HT1080 (cell line): ENCODE measurements at regions not wholly inside any gene's neighbourhood (a gene's known extent, or its start where the extent isn't known, plus 50 kb on each side); places are given as distances from the start of the nearest gene placed in this dataset.
"Not testable (repeated sequence)": the region's sequence is repeated elsewhere in the genome, so short reads cannot be mapped to it uniquely, and the experiment has no call there.

Source experiments
- DNase-seq: peaks from one replicate; pipeline ENCODE4 v3.0.0-alpha.2; 2015; ENCODE audit warnings: low read depth

GRCh38 chr6:84356907-84357306 lies 129.5 kb upstream of the CEP162 start:
- DNase-seq = no peak

DNA sequence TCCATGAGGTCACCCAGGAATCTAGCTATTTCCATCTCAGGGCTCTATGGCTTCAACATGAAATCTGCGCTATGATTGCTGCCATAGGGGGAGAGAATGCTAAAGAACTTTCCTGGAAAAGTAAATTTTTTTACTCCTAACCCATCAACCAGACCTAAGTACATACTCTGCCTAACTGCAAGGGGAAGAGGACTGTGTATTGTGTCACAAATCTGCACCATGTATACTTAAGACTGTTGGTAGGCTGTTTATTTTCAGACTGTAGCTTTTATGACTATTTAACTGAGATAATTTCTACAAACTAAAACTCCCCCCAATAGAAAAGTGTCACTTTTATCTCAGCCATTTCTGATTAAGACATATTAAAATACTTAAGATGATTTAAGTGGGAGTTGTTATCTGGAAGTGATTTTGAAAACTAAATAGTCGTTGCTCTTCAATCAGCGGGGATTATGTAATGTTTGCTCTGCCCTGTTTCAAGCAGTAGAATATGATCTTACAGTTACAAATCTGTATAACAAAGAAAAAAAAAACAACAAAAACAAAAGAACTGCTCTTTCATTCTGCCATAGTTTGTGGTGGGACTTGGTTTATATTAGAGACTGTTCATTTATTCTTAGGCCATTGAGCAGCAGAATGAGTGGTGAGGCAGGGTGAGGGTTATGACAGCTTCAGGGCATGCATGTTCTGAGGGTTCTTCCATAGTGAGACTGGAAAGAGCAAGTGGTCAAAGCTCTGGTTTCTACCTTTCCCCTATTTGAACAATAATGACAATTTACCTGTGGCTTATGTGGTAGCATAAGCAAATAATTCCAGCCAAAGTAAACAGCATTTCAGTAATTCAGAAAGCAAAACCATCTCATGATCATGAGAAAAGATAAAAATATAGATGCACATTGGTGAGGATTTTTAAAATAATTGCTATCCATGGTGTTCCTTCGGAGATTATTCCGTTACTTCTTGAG lies 126.3 kb upstream of the CEP162 start:
- DNase-seq = no peak

GRCh38 chr6:84350397-84350796 lies 123.0 kb upstream of the CEP162 start:
- DNase-seq = no peak

GRCh38 chr6:84349542-84349941 lies 122.1 kb upstream of the CEP162 start:
- DNase-seq = no peak

DNA sequence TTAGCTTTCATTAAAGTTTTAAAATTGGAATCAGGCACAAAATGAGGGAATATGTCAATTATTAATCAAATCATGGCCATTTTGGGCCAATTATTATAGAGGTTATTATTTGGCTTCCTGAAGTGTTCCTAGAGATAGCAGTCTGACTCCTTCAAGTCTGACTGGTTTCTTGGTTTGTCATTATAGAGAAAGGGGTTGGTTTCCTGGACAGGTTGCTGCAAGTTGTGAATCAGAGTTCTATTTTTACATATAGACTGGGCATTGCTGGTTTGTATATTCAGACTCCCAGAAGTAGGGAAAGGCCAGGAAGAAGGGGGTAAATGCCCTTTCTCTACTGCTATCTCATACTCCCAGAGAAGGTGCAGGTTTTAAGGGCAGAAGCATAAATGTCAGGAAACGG lies 121.4 kb upstream of the CEP162 start:
- DNase-seq = peak; percentile 32

DNA sequence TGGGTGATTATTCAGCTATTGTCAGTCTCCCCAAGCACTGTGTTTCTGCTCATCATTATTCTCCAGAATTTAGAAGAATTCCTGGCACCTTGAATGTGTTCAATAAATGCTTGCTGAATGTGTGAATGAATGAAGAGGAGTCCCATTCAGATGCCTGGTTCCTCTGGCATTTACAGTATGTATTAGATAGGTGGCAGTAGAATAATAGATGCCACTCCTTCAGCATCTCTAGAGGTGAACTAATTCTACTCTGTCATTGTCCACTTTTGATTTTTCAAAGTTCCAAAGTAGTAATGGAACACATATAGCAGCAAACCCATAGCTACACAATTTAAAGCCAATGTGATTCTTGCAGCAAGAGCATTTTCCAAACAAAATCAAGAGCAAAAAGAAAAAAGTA lies 118.9 kb upstream of the CEP162 start:
- DNase-seq = no peak

DNA sequence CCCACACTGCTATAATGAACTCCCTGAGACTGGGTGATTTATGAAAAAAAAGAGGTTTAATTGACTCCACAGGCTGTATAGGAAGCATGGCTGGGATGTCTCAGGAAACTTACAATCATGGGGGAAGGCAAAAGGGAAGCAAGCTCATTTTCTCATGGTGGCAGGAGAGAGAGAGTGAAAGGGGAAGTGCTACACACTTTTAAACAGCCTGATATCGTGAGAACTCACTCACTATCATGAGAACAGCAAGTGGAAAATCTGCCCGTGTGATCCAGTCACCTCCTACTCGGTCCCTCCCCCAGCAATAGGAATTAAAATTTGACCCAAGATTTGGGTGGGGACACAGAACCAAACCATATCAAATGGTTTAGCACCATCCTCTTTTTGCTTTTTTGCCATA lies 116.6 kb upstream of the CEP162 start:
- no peak for DNase-seq

GRCh38 chr6:84340422-84340821 lies 113.0 kb upstream of the CEP162 start:
- DNase-seq = peak; percentile 51

DNA sequence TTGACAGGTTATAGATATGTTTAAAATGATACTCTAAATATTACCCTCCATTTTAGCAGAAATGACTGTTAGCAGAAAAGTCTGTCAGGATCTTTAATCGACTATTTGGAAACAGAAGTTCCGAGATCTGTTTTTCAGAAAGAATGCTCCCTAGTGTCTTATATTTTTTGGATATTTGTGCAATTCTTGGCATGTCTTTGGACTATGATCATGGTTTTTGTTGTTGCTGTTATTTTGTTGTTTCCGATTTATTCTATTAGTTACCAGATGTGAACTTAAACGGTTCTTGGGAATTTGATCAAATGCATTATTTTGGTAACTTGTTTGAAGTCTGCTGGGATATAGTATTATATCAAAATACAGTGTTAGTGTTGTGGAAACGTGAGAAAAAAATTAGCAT lies 106.4 kb upstream of the CEP162 start:
- DNase-seq = no peak

DNA sequence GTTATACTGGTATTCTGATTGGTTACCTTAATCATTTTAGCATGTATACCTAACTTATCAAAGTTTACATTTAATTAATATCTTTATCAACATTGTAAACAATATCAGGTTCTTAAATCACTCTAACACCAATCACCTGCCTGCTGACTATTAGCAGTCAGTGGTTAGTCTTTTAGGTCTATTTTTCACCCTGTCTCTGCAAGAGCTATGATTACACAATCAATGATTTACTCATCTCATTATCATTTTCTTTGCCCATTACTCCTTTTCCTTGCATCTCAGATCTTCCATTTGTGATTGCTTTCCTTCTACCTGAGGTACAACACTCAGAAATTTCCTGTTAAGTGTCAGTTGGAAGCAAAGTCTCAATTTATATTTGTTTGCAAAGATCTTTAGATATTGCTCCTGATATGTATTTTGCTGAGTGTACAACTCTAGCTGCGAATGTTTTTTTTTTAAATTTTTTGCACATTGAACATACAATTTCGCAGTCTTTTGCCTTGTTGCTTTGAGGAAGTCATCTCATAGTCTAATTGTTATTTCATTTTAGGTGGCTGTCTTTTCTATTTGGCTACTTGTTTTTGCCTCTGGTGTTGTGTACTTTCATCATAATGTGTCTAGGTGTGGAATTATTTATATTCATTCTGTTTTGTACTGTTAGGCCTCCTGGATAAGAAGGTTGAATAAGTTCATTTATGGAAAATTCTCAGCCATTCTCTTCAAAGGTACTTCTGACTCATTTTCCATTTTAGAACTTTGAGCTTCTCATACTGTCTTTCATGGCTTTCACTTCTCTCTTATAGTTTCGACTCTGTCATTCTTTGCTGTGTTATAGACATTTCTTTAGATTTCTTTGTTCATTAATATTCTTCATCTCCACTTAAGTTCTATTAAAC lies 104.9 kb upstream of the CEP162 start:
- no peak for DNase-seq

GRCh38 chr6:84330325-84330724 lies 102.9 kb upstream of the CEP162 start:
- no peak for DNase-seq

DNA sequence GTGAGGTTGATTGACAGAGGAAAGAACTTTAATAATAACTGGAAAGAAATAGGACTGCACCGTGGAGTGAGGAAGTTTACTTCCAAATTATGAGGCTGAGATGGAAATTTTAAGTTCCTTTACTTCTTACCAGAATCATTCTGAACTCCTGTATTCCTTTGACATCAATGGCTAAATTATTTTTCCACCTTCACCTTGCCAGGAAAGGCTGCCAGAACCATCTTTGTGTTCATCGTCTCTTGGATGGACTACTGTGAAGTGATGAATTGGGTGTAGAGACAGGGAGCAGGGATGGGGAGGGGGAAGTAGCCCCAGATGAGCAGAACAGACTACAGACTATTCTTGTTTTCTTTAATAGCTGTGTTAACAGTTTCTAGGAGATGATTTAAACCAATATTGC lies 102.1 kb upstream of the CEP162 start:
- no peak for DNase-seq

GRCh38 chr6:84329077-84329476 lies 101.6 kb upstream of the CEP162 start:
- no peak for DNase-seq

DNA sequence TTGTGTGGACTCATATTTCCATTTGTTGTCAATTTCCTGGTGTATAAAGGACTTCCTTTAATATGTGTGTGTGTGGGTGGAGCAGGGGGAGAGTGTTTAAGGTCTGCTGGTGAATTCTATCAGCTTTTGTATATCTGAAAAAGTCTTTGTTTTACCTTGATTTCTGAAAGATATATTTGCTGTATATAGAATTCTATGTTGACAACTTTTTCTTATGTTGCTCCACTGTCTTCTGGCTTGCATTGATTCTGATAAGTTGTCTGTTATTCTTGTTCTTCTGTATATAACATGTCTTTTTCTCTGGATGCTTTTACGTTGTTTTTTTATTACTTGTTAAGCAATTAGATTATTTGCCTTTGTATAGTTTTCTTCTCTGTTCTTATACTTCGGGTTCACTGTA lies 90.0 kb upstream of the CEP162 start:
- DNase-seq = no peak

GRCh38 chr6:84314377-84314898 lies 87.0 kb upstream of the CEP162 start:
- no peak for DNase-seq

DNA sequence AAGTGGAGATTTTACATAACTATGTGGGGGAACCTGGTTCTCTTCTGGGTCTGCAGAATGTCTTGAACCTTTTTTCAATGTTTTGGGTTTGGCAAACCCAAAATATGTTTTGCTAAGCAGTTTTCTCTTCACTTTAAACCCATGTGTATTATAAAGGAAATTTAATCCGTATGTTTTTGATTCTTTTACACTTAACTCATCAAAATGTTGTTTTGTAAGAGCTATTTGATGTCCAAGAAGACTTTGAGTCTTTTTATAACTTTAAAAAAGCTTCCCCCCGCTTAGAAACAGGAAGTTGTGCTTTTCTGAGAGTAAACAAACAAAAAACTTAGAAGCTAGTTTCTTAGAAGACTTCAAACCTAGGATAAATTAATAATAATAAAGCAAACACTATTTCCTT lies 81.9 kb upstream of the CEP162 start:
- DNase-seq = no peak

- DNase-seq = no peak
Observed at GRCh38 chr6:84304881-84305280, 77.4 kb upstream of the CEP162 start.

DNA sequence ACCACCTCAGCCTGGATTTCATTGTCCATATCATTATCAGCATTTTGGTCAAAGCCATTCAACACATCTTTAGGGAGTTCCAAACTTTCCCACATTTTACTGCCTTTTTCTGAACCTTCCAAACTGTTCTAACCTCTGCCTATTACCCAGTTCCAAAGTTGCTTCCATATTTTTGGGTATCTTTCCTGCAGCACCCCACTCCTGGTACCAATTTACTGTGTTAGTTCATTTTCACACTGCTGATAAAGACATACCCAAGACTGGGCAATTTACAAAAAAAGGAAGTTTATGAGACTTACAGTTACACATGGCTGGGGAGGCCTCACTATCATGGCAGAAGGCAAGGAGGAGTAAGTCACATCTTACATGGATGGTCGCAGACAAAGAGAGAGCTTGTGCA lies 63.6 kb upstream of the CEP162 start:
- not testable (repeated sequence) for DNase-seq

DNA sequence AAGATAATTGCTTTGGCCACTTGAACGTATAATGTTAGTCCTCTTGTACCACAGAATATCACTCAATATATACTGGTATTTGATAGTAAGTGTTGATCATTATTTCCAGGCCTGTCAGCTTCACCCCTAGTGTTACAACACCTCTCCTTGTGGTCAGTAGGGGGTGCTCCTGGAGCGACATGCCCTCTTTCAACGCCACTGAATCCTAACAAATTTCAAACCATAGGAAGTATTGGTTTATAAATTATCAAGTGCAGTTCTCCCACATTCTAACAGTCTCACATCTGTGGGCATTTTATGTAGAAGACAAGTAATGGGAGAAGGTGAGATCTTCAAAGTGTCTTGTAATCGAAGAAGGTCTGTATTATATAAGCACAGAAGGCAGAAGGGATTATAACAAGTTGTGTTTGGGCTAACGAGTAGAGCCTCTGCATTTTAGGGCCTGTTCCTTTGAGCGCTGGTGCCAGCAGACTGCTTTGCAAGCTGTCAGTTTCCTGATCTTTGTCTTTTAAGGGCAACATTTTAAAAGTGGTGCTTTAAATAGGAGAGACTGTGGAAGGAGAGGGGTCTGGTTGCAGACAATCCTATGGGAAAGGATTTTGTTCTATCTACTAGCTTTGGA lies 57.1 kb upstream of the CEP162 start:
- DNase-seq = peak; percentile 12

GRCh38 chr6:84282550-84282949 lies 55.1 kb upstream of the CEP162 start:
- peak; percentile 40 for DNase-seq

GRCh38 chr6:84280639-84281038 lies 53.2 kb upstream of the CEP162 start:
- DNase-seq = no peak

- DNase-seq = peak; percentile 75
Observed at GRCh38 chr6:84280030-84280429, 52.6 kb upstream of the CEP162 start.
